OCI-LY1 (cell line): ENCODE measurements at regions not wholly inside any gene's neighbourhood (a gene's known extent, or its start where the extent isn't known, plus 50 kb on each side); places are given as distances from the start of the nearest gene placed in this dataset.
A peak's percentile ranks its signal among the peaks of the same experiment; 100 is the strongest.

Experiments
- H2AFZ ChIP-seq: fragments of 200-600 bp; sonication (generic), shearing (Covaris generic); 2 replicates; pipeline ENCODE4 v1.6.0; 2014; ENCODE audit warnings: antibody characterized with exemption, mild to moderate bottlenecking, low read length
- H3F3A ChIP-seq: fragments of 200-600 bp; sonication (generic), shearing (Covaris generic); 2 replicates; pipeline ENCODE4 v1.6.0; 2014; ENCODE audit warnings: mild to moderate bottlenecking, antibody characterized with exemption, low read length, moderate library complexity; ENCODE audit not compliant: insufficient read depth
- H3K27ac ChIP-seq: fragments of 200-600 bp; sonication (generic); 2 replicates; pipeline ENCODE4 v1.5.1; 2014; ENCODE audit warnings: low read length, mixed run types, mild to moderate bottlenecking, low read depth; ENCODE audit not compliant: poor library complexity, severe bottlenecking
- H3K27me3 ChIP-seq: fragments of 200-600 bp; sonication (generic); 2 replicates; pipeline ENCODE4 v1.6.0; 2014; ENCODE audit warnings: antibody characterized with exemption, mild to moderate bottlenecking, low read length, moderate library complexity; ENCODE audit not compliant: insufficient read depth
- H3K36me3 ChIP-seq: fragments of 200-600 bp; sonication (generic); 2 replicates; pipeline ENCODE4 v1.6.1; 2014; ENCODE audit warnings: mild to moderate bottlenecking, antibody characterized with exemption, low read length, moderate library complexity, mixed read lengths; ENCODE audit not compliant: insufficient read depth
- H3K4me1 ChIP-seq: fragments of 200-600 bp; sonication (generic); 2 replicates; pipeline ENCODE4 v1.5.1; 2014; ENCODE audit warnings: mild to moderate bottlenecking, low read length, moderate library complexity; ENCODE audit not compliant: insufficient read depth, severe bottlenecking
- H3K4me2 ChIP-seq: fragments of 200-600 bp; sonication (generic), shearing (Covaris generic); 2 replicates; pipeline ENCODE4 v1.6.1; 2014; ENCODE audit warnings: low read length
- H3K4me3 ChIP-seq: fragments of 200-600 bp; sonication (generic); 2 replicates; pipeline ENCODE4 v1.5.1; 2014; ENCODE audit warnings: low read length, low read depth, mild to moderate bottlenecking, mixed read lengths; ENCODE audit not compliant: poor library complexity, severe bottlenecking
- H3K79me2 ChIP-seq: fragments of 200-600 bp; shearing (Covaris generic); 2 replicates; pipeline ENCODE4 v1.6.1; 2016; ENCODE audit warnings: mixed run types, low read length, mixed read lengths; ENCODE audit not compliant: insufficient read depth
- H3K9ac ChIP-seq: fragments of 200-600 bp; sonication (generic), shearing (Covaris generic); 2 replicates; pipeline ENCODE4 v1.6.1; 2014; ENCODE audit warnings: mild to moderate bottlenecking, low read length, mixed read lengths
- H3K9me2 ChIP-seq: fragments of 200-600 bp; sonication (generic), shearing (Covaris generic); 2 replicates; pipeline ENCODE4 v1.6.1; 2014; ENCODE audit warnings: low read depth, mild to moderate bottlenecking, low read length, mixed read lengths
- H3K9me3 ChIP-seq: fragments of 200-600 bp; shearing (Covaris generic); 2 replicates; pipeline ENCODE4 v1.6.1; 2014; ENCODE audit warnings: low read length, mixed read lengths
- H4K20me1 ChIP-seq: fragments of 200-600 bp; sonication (generic), shearing (Covaris generic); 2 replicates; pipeline ENCODE4 v1.6.0; 2016; ENCODE audit warnings: mild to moderate bottlenecking, low read length; ENCODE audit not compliant: insufficient read depth
- EZH2 ChIP-seq: fragments of 200-600 bp; sonication (generic), shearing (Covaris generic); IDR thresholded peaks from 2 replicates; pipeline ENCODE4 v1.8.0; 2017; ENCODE audit warnings: borderline replicate concordance, mixed run types, mild to moderate bottlenecking, antibody characterized with exemption, low read length, moderate library complexity, mixed read lengths
- TF ChIP-seq, protein P1 (sequence below): fragments of 200-600 bp; sonication (generic), shearing (Covaris generic); IDR thresholded peaks from 2 replicates; pipeline ENCODE4 v1.5.1; 2017; ENCODE audit warnings: mild to moderate bottlenecking, antibody characterized with exemption, low read length, moderate library complexity, mixed read lengths

DNA sequence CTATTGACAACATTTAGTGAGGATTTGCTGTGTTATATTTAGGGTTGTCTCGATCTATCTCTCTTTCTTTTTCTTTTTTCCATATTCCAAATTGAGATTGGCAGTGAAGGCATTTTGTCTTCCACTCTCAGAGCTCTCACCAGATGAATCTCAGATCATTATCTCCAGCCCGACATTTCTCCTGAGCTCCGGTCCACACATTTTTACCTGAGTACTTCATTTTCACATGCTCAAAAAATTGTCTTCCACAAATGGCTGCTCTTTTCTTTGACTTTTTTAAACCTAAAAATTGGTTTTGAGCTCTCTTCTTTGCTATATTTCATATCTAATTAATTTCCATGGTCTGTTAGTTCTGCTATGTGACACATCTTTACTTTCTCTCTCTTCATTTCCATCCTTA, 56.9 kb upstream of the ASB17 start:
- no peaks in the 10 kb centered on the region for H3K79me2 ChIP-seq
- H3K4me3 ChIP-seq: no peak overlapping the region
- no peak overlapping the region for H3K27ac ChIP-seq
- no peaks in the 10 kb centered on the region for H4K20me1 ChIP-seq
- H3F3A ChIP-seq: no peaks in the 10 kb centered on the region
- H3K9me3 ChIP-seq: no peaks in the 10 kb centered on the region
- no peaks in the 10 kb centered on the region for H3K9me2 ChIP-seq
- no peak overlapping the region for H2AFZ ChIP-seq
- TF ChIP-seq, protein P1, sequence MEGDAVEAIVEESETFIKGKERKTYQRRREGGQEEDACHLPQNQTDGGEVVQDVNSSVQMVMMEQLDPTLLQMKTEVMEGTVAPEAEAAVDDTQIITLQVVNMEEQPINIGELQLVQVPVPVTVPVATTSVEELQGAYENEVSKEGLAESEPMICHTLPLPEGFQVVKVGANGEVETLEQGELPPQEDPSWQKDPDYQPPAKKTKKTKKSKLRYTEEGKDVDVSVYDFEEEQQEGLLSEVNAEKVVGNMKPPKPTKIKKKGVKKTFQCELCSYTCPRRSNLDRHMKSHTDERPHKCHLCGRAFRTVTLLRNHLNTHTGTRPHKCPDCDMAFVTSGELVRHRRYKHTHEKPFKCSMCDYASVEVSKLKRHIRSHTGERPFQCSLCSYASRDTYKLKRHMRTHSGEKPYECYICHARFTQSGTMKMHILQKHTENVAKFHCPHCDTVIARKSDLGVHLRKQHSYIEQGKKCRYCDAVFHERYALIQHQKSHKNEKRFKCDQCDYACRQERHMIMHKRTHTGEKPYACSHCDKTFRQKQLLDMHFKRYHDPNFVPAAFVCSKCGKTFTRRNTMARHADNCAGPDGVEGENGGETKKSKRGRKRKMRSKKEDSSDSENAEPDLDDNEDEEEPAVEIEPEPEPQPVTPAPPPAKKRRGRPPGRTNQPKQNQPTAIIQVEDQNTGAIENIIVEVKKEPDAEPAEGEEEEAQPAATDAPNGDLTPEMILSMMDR: no peak
- no peak for TF ChIP-seq EZH2
- H3K36me3 ChIP-seq: no peaks in the 10 kb centered on the region
- no peaks in the 10 kb centered on the region for H3K27me3 ChIP-seq
- no peak overlapping the region for H3K9ac ChIP-seq
- no peak overlapping the region for H3K4me2 ChIP-seq
- no peaks in the 10 kb centered on the region for H3K4me1 ChIP-seq

DNA sequence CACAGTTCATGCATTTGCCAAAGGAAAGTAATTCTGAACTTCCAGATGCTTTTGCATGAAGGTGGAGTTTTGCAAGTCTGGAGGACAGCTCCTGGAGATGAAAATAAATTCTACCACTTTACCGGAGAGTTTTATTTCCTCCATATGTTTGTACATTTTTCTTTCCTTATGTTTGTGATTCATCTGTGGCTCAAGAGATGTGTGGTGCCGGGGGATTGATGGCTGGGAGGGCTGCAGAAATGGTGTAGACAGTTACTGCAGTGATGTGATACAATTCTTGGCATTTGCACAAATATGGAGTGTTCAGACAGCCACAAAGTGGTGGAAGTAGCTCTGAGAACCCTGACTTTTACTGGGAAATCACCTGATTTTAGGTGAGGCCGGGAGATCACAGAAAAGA, 58.5 kb upstream of the ASB17 start:
- Histone ChIP-seq H3K27me3 (no peaks in the 10 kb centered on the region), H4K20me1 (no peaks in the 10 kb centered on the region), H3K36me3 (no peaks in the 10 kb centered on the region), H3K4me2 (no peak overlapping the region), H3K9ac (no peak overlapping the region), H3K27ac (no peak overlapping the region), H3K79me2 (no peaks in the 10 kb centered on the region), H3F3A (no peaks in the 10 kb centered on the region), H3K4me1 (no peaks in the 10 kb centered on the region), H2AFZ (no peak overlapping the region), H3K9me3 (no peaks in the 10 kb centered on the region), H3K9me2 (no peaks in the 10 kb centered on the region), H3K4me3 (no peak overlapping the region)
- TF ChIP-seq EZH2: no peak
- TF ChIP-seq, protein P1: no peak

DNA sequence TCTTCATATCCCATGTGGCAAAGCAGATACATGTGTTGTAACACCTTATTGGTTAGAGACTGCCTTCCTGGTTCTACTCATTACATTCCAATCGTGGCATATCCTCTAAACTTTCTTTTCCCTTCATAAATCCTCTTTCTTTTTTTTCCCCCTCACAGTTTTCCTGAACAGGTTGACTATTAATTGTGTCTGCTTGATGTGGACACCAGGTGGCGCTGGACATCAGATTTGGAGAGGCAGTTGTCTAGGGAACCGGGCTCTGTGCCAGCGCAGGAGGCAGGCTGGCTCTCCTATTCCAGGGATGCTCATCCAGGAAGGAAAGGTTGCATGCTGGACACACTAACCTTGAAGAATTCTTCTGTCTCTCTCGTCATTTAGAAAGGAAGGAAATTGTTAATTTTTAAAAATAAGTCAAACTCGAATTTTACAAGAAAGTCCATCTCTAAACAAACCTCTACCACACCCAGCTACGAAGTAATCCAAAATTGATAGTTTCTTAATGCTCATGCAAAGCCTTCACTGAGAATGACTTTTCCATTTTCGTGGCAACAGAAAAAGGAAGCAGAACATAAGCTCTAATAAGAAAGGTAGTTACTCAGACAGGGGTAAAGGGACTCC, 59.4 kb upstream of the ASB17 start:
- Histone ChIP-seq H3F3A (no peaks in the 10 kb centered on the region), H3K4me1 (no peaks in the 10 kb centered on the region), H3K9me3 (no peaks in the 10 kb centered on the region), H4K20me1 (no peaks in the 10 kb centered on the region), H3K27ac (no peak overlapping the region), H3K9me2 (no peaks in the 10 kb centered on the region), H3K4me3 (no peak overlapping the region), H3K36me3 (no peaks in the 10 kb centered on the region), H3K79me2 (no peaks in the 10 kb centered on the region), H3K9ac (no peak overlapping the region), H3K4me2 (no peak overlapping the region), H3K27me3 (no peaks in the 10 kb centered on the region), H2AFZ (no peak overlapping the region)
- no peak for TF ChIP-seq EZH2
- TF ChIP-seq, protein P1: peak; percentile 82
